Activated CD4-positive, alpha-beta T cell treated with anti-CD3 and anti-CD28 coated beads, Interleukin-2, amount 10 ng/mL, durations not matched to agents 7 days and 5 days (primary cell): ENCODE measurements at regions not wholly inside any gene's neighbourhood (a gene's known extent, or its start where the extent isn't known, plus 50 kb on each side); places are given as distances from the start of the nearest gene placed in this dataset.

Source experiments
- CTCF ChIA-PET: fragments of 350-600 bp; sonication (Branson Sonifier 250); formaldehyde crosslinking; loops from one replicate; lab custom pipeline; 2021; ENCODE audit warnings: antibody characterized with exemption; lab: Charles Lee
- POLR2A ChIA-PET: fragments of 350-600 bp; sonication (Branson Sonifier 250); formaldehyde crosslinking; loops from one replicate; lab custom pipeline; 2021; ENCODE audit warnings: antibody characterized with exemption; lab: Charles Lee
- DNase-seq: peaks from one replicate; pipeline ENCODE4 v3.0.0-alpha.2; 2020
- H3K27ac Mint-ChIP-seq: one replicate; pipeline ENCODE4 v1.8.0; 2021; ENCODE audit warnings: mild to moderate bottlenecking, moderate library complexity, mixed read lengths
- H3K27me3 Mint-ChIP-seq: one replicate; pipeline ENCODE4 v1.8.0; 2021; ENCODE audit warnings: mixed read lengths
- H3K36me3 Mint-ChIP-seq: one replicate; pipeline ENCODE4 v1.8.0; 2021; ENCODE audit warnings: low read depth, mixed read lengths
- H3K4me1 Mint-ChIP-seq: one replicate; pipeline ENCODE4 v1.8.0; 2021; ENCODE audit warnings: mixed read lengths
- H3K4me3 Mint-ChIP-seq: one replicate; pipeline ENCODE4 v1.8.0; 2021; ENCODE audit warnings: mild to moderate bottlenecking, moderate library complexity, mixed read lengths
- H3K9me3 Mint-ChIP-seq: one replicate; pipeline ENCODE4 v1.8.0; 2021; ENCODE audit warnings: mixed read lengths

DNA sequence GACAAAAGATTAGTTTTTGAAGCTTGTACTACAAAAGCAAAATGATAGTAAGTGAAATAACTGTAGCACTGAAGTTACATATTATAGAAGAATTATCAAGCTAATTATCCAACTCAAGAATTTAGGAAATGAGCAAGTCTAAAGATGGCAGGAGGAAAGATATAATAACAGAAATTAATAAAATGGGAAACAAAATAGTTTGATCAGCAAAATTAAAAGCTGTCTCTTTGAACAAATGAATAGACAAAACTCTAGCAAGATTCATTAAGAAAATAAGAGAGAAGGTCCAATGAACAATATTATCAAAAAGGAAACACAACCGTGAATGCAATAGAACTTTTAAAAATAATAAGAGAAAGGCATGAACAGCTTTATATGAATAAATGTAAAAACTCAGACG lies 224.3 kb upstream of the IRX5 start:
- Mint-ChIP-seq H3K4me3 (no peak overlapping the region), H3K9me3 (no peaks in the 10 kb centered on the region), H3K27ac (no peak overlapping the region), H3K27me3 (peaks cover 2% of the 10 kb centered on the region), H3K4me1 (no peaks in the 10 kb centered on the region), H3K36me3 (no peaks in the 10 kb centered on the region)
- CTCF ChIA-PET, result interaction anchor here (0.6 kb wide), 1 partner anchor 296 kb away, joined by 3 read pairs; no protein-coding TSS in a partner anchor
- POLR2A ChIA-PET, result no interaction called here
- no peak for DNase-seq

- no peak overlapping the region for H3K4me3 Mint-ChIP-seq
- no peak overlapping the region for H3K27ac Mint-ChIP-seq
- peaks cover 2% of the 10 kb centered on the region for H3K27me3 Mint-ChIP-seq
- no peaks in the 10 kb centered on the region for H3K9me3 Mint-ChIP-seq
- DNase-seq, result no peak
- ChIA-PET CTCF (interaction anchor here (0.6 kb wide), 1 partner anchor 422 kb away, joined by 3 read pairs; no protein-coding TSS in a partner anchor), POLR2A (no interaction called here)
- H3K4me1 Mint-ChIP-seq, result no peaks in the 10 kb centered on the region
- H3K36me3 Mint-ChIP-seq, result no peaks in the 10 kb centered on the region
Observed at GRCh38 chr16:54703339-54703738, 227.3 kb upstream of the IRX5 start.

GRCh38 chr16:54699656-54700055 lies 231.0 kb upstream of the IRX5 start:
- CTCF ChIA-PET, result no interaction called here
- H3K9me3 Mint-ChIP-seq, result no peaks in the 10 kb centered on the region
- H3K27me3 Mint-ChIP-seq, result no peaks in the 10 kb centered on the region
- no peaks in the 10 kb centered on the region for H3K36me3 Mint-ChIP-seq
- POLR2A ChIA-PET, result no interaction called here
- no peak for DNase-seq
- H3K4me3 Mint-ChIP-seq, result no peak overlapping the region
- H3K4me1 Mint-ChIP-seq, result no peaks in the 10 kb centered on the region
- no peak overlapping the region for H3K27ac Mint-ChIP-seq

DNA sequence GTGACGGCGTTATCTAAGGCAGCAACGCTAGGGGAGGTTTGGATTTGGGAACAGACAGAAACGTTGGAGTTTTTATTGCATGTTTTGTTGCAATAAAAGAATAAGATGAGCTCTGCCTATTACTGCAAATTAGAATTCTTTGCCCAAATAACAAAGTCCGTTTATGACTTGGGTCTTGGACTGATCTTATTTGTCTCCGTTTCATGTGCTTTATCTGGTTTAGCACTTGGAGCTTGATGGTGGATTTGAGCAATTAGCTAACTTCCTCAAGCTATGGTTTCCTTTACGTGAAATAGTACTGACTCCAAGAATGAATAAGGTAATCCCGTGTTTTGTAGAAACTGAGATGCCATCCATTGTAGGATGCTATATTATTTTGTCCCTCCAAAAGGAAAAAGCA lies 233.0 kb upstream of the IRX5 start:
- POLR2A ChIA-PET, result no interaction called here
- Mint-ChIP-seq H3K9me3 (no peaks in the 10 kb centered on the region), H3K4me1 (no peaks in the 10 kb centered on the region), H3K27ac (no peak overlapping the region), H3K27me3 (no peaks in the 10 kb centered on the region), H3K4me3 (no peak overlapping the region), H3K36me3 (no peaks in the 10 kb centered on the region)
- DNase-seq, result no peak
- CTCF ChIA-PET, result no interaction called here

- CTCF ChIA-PET, result interaction anchor here (0.6 kb wide), 1 partner anchor 45 kb away, joined by 3 read pairs; no protein-coding TSS in a partner anchor
- H3K27me3 Mint-ChIP-seq, result no peaks in the 10 kb centered on the region
- H3K4me3 Mint-ChIP-seq, result no peak overlapping the region
- H3K9me3 Mint-ChIP-seq, result no peaks in the 10 kb centered on the region
- no peak overlapping the region for H3K27ac Mint-ChIP-seq
- no peaks in the 10 kb centered on the region for H3K4me1 Mint-ChIP-seq
- no peaks in the 10 kb centered on the region for H3K36me3 Mint-ChIP-seq
- no peak for DNase-seq
- POLR2A ChIA-PET, result no interaction called here
Observed at GRCh38 chr16:54696970-54697369, 233.7 kb upstream of the IRX5 start.

- no peak overlapping the region for H3K4me3 Mint-ChIP-seq
- POLR2A ChIA-PET, result no interaction called here
Observed at GRCh38 chr16:54696522-54696921, 234.1 kb upstream of the IRX5 start.

GRCh38 chr16:54694651-54695050 lies 236.0 kb upstream of the IRX5 start:
- H3K4me3 Mint-ChIP-seq, result no peak overlapping the region

More at GRCh38 chr16:54696522-54696921, 234.1 kb upstream of the IRX5 start:
- no peaks in the 10 kb centered on the region for H3K36me3 Mint-ChIP-seq
- H3K9me3 Mint-ChIP-seq, result no peaks in the 10 kb centered on the region
- H3K27ac Mint-ChIP-seq, result no peak overlapping the region
- CTCF ChIA-PET, result no interaction called here
- no peaks in the 10 kb centered on the region for H3K4me1 Mint-ChIP-seq
- no peak for DNase-seq
- H3K27me3 Mint-ChIP-seq, result no peaks in the 10 kb centered on the region

DNA sequence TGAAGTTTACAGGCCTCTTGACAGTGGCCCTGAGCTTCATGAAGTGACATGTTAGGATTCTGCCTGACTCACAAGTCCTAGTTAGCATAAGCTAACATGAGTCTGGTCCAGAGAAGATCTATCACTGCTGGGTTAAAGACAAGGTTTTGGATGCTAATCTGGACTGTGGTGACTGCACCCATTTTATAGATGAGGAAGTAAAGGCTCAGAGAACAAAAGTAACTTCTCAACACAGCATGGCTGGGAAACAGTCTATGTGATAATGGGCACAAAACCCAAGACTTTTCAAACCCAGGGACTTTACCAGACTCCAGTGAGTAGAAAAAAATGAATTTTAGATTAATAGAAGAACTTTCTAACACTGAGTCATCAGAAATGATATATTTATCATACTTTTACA lies 236.8 kb upstream of the IRX5 start:
- H3K27me3 Mint-ChIP-seq, result no peaks in the 10 kb centered on the region
- CTCF ChIA-PET, result no interaction called here
- POLR2A ChIA-PET, result no interaction called here
- no peak for DNase-seq
- no peak overlapping the region for H3K4me3 Mint-ChIP-seq
- no peak overlapping the region for H3K27ac Mint-ChIP-seq
- H3K9me3 Mint-ChIP-seq, result no peaks in the 10 kb centered on the region
- H3K4me1 Mint-ChIP-seq, result no peaks in the 10 kb centered on the region
- H3K36me3 Mint-ChIP-seq, result no peaks in the 10 kb centered on the region

More at GRCh38 chr16:54694651-54695050, 236.0 kb upstream of the IRX5 start:
- ChIA-PET CTCF (no interaction called here), POLR2A (no interaction called here)
- H3K36me3 Mint-ChIP-seq, result no peaks in the 10 kb centered on the region
- no peak overlapping the region for H3K27ac Mint-ChIP-seq
- no peaks in the 10 kb centered on the region for H3K9me3 Mint-ChIP-seq
- H3K4me1 Mint-ChIP-seq, result no peaks in the 10 kb centered on the region
- H3K27me3 Mint-ChIP-seq, result no peaks in the 10 kb centered on the region
- no peak for DNase-seq

- H3K27me3 Mint-ChIP-seq, result no peaks in the 10 kb centered on the region
- CTCF ChIA-PET, result no interaction called here
- DNase-seq, result no peak
Observed at GRCh38 chr16:54690710-54691109, 240.0 kb upstream of the IRX5 start.

DNA sequence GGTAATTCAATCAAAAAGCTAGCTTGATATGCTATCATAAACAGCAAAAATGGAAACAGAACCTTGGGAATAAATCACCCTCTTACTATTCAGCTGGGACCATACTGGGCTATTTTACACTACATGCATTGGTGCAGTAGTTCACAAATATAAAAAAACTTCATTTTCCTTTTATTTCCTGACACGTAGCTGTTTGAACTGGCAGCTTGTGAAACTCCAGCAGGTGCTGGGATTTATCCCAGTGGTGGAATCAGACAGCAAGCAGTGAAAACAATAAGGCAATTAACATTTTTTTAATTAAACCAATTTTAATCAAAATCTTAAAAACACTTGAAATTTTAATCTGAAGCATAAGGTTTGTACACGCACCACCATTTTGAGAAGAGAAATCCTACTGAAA lies 240.4 kb upstream of the IRX5 start:
- CTCF ChIA-PET, result no interaction called here
- Mint-ChIP-seq H3K4me1 (no peaks in the 10 kb centered on the region), H3K27ac (no peak overlapping the region)

More at GRCh38 chr16:54690710-54691109, 240.0 kb upstream of the IRX5 start:
- Mint-ChIP-seq H3K4me1 (no peaks in the 10 kb centered on the region), H3K36me3 (no peaks in the 10 kb centered on the region), H3K4me3 (no peak overlapping the region), H3K27ac (no peak overlapping the region), H3K9me3 (peaks cover 3% of the 10 kb centered on the region)
- POLR2A ChIA-PET, result no interaction called here

DNA sequence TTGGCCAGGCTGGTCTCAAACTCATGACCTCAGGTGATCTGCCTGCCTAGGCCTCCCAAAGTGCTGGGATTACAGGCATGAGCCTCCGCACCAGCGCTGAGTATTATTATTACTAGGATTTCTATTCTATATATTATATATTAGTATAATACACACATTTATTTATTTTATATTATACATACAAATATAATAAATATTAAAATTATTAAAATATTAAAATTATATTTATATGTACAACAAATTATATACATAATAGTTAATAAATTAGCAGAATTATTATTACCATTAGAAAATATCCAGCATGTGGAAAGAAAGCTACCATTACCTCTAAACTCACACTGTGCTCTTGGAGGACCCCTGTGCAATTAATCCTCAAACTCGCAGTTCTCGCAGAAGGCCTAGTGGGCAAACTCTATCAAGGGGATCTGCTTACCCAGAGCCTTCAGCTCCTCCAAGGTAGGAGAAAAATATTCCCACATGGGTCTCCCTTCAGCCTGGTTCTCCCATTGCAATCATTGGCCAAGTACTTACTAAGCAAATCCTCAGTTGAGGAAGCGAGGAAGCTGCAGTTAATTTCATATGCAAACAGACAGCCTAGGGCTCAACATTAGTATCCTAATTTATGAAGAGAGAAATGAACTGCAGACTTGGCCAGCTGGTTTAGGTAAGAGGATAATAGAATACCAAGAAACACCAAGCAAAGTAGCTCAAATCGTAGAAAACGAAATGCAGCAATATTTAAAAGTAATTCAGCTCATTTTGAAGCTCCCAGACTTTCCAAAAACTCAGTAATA lies 241.4 kb upstream of the IRX5 start:
- Mint-ChIP-seq H3K36me3 (no peaks in the 10 kb centered on the region), H3K9me3 (peaks cover 3% of the 10 kb centered on the region), H3K4me1 (no peaks in the 10 kb centered on the region), H3K27ac (no peak overlapping the region), H3K27me3 (no peaks in the 10 kb centered on the region), H3K4me3 (no peak overlapping the region)
- POLR2A ChIA-PET, result no interaction called here
- DNase-seq, result no peak
- CTCF ChIA-PET, result no interaction called here

More for the DNA sequence above, 240.4 kb upstream of the IRX5 start:
- no peak for DNase-seq
- POLR2A ChIA-PET, result no interaction called here
- H3K9me3 Mint-ChIP-seq, result peaks cover 3% of the 10 kb centered on the region
- no peak overlapping the region for H3K4me3 Mint-ChIP-seq
- H3K36me3 Mint-ChIP-seq, result no peaks in the 10 kb centered on the region
- H3K27me3 Mint-ChIP-seq, result no peaks in the 10 kb centered on the region

- no peak for DNase-seq
- H3K4me3 Mint-ChIP-seq, result no peak overlapping the region
- no peak overlapping the region for H3K27ac Mint-ChIP-seq
- peaks cover 3% of the 10 kb centered on the region for H3K9me3 Mint-ChIP-seq
- ChIA-PET POLR2A (no interaction called here), CTCF (no interaction called here)
- no peaks in the 10 kb centered on the region for H3K27me3 Mint-ChIP-seq
- no peaks in the 10 kb centered on the region for H3K4me1 Mint-ChIP-seq
- H3K36me3 Mint-ChIP-seq, result no peaks in the 10 kb centered on the region
Observed at GRCh38 chr16:54688339-54688738, 242.3 kb upstream of the IRX5 start.

GRCh38 chr16:54687043-54687899 lies 243.4 kb upstream of the IRX5 start:
- Mint-ChIP-seq H3K9me3 (peaks cover 3% of the 10 kb centered on the region), H3K27ac (no peak overlapping the region), H3K36me3 (no peaks in the 10 kb centered on the region), H3K4me3 (no peak overlapping the region), H3K27me3 (no peaks in the 10 kb centered on the region), H3K4me1 (no peaks in the 10 kb centered on the region)
- no peak for DNase-seq
- ChIA-PET POLR2A (no interaction called here), CTCF (no interaction called here)
